ENCODE measurements at regions not wholly inside any gene's neighbourhood (a gene's known extent, or its start where the extent isn't known, plus 50 kb on each side); places are given as distances from the start of the nearest gene placed in this dataset.

DNA sequence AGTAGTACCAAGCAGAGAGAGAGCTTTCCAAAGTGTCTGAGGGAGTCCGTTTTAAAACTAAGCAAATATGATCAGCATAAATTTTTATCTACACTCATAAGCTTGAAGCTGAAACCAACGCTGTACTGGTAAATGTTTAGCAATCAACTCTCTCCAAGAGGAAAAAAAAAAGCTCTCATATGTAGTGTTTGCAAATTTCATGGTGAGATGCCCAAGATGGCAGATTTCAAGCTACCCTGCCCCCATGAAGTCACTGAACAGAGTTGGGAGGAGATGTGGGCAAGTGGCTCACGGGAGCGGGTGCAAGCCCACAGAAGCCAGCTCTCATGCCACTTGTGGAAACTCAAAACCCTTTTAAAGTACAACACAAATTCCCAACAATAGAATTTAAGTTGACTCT, 475.8 kb downstream of the BCAT1 start:
- no peak for TF ChIP-seq TCF12 (IDR thresholded peaks at IDR 0.05; ENCODE audit: low read depth)
- no peak for TF ChIP-seq EP300 (IDR thresholded peaks at IDR 0.05; ENCODE audit: borderline replicate concordance)
- no peak for TF ChIP-seq CREB1 (IDR thresholded peaks at IDR 0.05; ENCODE audit: low read depth)
- no peak for TF ChIP-seq TAF1 (IDR thresholded peaks at IDR 0.05; ENCODE audit: low read depth)
- no peak for TF ChIP-seq YY1 (IDR thresholded peaks at IDR 0.05; ENCODE audit: low read depth)
- TF ChIP-seq NFIC (IDR thresholded peaks at IDR 0.05) = no peak
- TF ChIP-seq RAD21 (IDR thresholded peaks at IDR 0.05; ENCODE audit: low read depth) = no peak
- no peak for TF ChIP-seq FOXM1 (IDR thresholded peaks at IDR 0.05; ENCODE audit: borderline replicate concordance, low read depth)
- no peak for TF ChIP-seq CEBPB (IDR thresholded peaks at IDR 0.05)
- TF ChIP-seq, protein P1, sequence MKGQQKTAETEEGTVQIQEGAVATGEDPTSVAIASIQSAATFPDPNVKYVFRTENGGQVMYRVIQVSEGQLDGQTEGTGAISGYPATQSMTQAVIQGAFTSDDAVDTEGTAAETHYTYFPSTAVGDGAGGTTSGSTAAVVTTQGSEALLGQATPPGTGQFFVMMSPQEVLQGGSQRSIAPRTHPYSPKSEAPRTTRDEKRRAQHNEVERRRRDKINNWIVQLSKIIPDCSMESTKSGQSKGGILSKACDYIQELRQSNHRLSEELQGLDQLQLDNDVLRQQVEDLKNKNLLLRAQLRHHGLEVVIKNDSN (IDR thresholded peaks at IDR 0.05) = no peak
- no peak for TF ChIP-seq TEAD4 (IDR thresholded peaks at IDR 0.05)
- TF ChIP-seq, protein P2, sequence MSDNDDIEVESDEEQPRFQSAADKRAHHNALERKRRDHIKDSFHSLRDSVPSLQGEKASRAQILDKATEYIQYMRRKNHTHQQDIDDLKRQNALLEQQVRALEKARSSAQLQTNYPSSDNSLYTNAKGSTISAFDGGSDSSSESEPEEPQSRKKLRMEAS (IDR thresholded peaks at IDR 0.05) = no peak
- TF ChIP-seq ZBTB7A (IDR thresholded peaks at IDR 0.05; ENCODE audit: low read depth) = no peak
- TF ChIP-seq EGR1 (IDR thresholded peaks at IDR 0.05) = no peak

DNA sequence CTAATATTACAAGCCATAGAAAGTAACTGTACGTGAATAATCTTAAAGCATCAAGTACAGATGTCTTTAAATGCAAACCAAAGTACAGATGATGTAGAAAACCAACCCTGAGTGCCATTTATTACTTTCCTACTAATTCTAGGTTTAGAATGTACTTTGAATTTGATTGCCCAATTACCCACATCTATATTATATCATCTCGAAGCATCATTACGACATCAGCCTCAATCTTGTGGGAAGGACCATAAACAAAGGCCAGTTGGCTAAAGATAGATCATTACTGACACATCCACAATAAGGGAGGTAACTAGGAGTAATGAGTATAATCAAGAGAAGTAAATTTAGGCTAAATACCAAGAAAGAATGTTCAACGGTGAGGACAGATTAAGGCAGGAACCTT, 478.9 kb downstream of the BCAT1 start:
- no peak for TF ChIP-seq EGR1 (IDR thresholded peaks at IDR 0.05)
- TF ChIP-seq TAF1 (IDR thresholded peaks at IDR 0.05; ENCODE audit: low read depth) = no peak
- TF ChIP-seq NFIC (IDR thresholded peaks at IDR 0.05) = no peak
- TF ChIP-seq EP300 (IDR thresholded peaks at IDR 0.05; ENCODE audit: borderline replicate concordance) = no peak
- TF ChIP-seq FOXM1 (IDR thresholded peaks at IDR 0.05; ENCODE audit: borderline replicate concordance, low read depth) = no peak
- TF ChIP-seq TEAD4 (IDR thresholded peaks at IDR 0.05) = no peak
- no peak for TF ChIP-seq CEBPB (IDR thresholded peaks at IDR 0.05)
- TF ChIP-seq CREB1 (IDR thresholded peaks at IDR 0.05; ENCODE audit: low read depth) = no peak
- TF ChIP-seq, protein P1 (IDR thresholded peaks at IDR 0.05) = no peak
- no peak for TF ChIP-seq YY1 (IDR thresholded peaks at IDR 0.05; ENCODE audit: low read depth)
- TF ChIP-seq RAD21 (IDR thresholded peaks at IDR 0.05; ENCODE audit: low read depth) = no peak
- no peak for TF ChIP-seq ZBTB7A (IDR thresholded peaks at IDR 0.05; ENCODE audit: low read depth)
- TF ChIP-seq, protein P2 (IDR thresholded peaks at IDR 0.05) = no peak
- TF ChIP-seq, protein P3, sequence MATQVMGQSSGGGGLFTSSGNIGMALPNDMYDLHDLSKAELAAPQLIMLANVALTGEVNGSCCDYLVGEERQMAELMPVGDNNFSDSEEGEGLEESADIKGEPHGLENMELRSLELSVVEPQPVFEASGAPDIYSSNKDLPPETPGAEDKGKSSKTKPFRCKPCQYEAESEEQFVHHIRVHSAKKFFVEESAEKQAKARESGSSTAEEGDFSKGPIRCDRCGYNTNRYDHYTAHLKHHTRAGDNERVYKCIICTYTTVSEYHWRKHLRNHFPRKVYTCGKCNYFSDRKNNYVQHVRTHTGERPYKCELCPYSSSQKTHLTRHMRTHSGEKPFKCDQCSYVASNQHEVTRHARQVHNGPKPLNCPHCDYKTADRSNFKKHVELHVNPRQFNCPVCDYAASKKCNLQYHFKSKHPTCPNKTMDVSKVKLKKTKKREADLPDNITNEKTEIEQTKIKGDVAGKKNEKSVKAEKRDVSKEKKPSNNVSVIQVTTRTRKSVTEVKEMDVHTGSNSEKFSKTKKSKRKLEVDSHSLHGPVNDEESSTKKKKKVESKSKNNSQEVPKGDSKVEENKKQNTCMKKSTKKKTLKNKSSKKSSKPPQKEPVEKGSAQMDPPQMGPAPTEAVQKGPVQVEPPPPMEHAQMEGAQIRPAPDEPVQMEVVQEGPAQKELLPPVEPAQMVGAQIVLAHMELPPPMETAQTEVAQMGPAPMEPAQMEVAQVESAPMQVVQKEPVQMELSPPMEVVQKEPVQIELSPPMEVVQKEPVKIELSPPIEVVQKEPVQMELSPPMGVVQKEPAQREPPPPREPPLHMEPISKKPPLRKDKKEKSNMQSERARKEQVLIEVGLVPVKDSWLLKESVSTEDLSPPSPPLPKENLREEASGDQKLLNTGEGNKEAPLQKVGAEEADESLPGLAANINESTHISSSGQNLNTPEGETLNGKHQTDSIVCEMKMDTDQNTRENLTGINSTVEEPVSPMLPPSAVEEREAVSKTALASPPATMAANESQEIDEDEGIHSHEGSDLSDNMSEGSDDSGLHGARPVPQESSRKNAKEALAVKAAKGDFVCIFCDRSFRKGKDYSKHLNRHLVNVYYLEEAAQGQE (IDR thresholded peaks at IDR 0.05; ENCODE audit: low read depth) = no peak
- no peak for TF ChIP-seq TCF12 (IDR thresholded peaks at IDR 0.05; ENCODE audit: low read depth)

DNA sequence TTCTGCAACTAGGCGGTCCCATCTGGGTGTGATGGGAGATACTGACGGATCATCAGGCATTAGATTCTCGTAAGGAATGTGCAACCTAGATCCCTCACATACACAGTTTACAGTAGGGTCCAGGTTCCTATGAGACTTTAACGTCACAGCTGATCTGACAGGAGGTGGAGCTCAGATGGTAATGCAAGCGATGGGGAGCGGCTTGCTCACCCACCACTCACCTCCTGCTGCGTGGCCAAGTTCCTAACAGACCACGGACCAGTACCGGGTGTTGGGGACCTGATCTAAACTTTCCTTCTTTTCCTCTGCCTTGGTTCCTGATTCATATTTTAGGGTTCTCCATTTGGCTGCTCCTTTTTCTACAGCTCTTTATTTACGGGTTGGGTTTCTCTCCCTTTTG, 479.8 kb downstream of the BCAT1 start:
- TF ChIP-seq, protein P2 (IDR thresholded peaks at IDR 0.05) = no peak
- TF ChIP-seq, protein P1 (IDR thresholded peaks at IDR 0.05) = no peak
- TF ChIP-seq NFIC (IDR thresholded peaks at IDR 0.05) (no peak), CREB1 (IDR thresholded peaks at IDR 0.05; ENCODE audit: low read depth) (no peak)

DNA sequence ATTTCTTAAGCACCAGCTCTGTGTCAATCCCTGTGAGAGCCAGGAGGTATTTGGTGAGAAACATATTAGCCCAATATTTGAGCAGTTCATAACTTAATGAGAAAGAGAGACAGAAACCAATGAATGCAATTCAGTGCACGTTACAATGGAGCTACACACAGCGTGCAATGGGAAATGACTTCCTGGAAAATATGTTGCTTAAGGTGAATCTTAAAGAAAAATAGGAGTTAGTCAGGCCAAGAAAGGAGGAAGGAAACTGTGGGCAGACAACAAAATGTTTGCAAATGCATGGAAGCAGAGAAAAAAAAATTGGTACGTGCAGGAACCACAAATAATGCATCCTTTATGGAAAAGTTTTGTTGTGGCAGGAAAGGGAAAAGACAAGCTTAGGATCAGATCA, 481.7 kb downstream of the BCAT1 start:
- TF ChIP-seq ZBTB7A (IDR thresholded peaks at IDR 0.05; ENCODE audit: low read depth) (no peak), FOXM1 (IDR thresholded peaks at IDR 0.05; ENCODE audit: borderline replicate concordance, low read depth) (no peak), TEAD4 (IDR thresholded peaks at IDR 0.05) (no peak), CREB1 (IDR thresholded peaks at IDR 0.05; ENCODE audit: low read depth) (no peak), YY1 (IDR thresholded peaks at IDR 0.05; ENCODE audit: low read depth) (no peak), RAD21 (IDR thresholded peaks at IDR 0.05; ENCODE audit: low read depth) (no peak), EP300 (IDR thresholded peaks at IDR 0.05; ENCODE audit: borderline replicate concordance) (no peak)
- TF ChIP-seq, protein P1 (IDR thresholded peaks at IDR 0.05) = no peak
- TF ChIP-seq, protein P3 (IDR thresholded peaks at IDR 0.05; ENCODE audit: low read depth) = no peak

DNA sequence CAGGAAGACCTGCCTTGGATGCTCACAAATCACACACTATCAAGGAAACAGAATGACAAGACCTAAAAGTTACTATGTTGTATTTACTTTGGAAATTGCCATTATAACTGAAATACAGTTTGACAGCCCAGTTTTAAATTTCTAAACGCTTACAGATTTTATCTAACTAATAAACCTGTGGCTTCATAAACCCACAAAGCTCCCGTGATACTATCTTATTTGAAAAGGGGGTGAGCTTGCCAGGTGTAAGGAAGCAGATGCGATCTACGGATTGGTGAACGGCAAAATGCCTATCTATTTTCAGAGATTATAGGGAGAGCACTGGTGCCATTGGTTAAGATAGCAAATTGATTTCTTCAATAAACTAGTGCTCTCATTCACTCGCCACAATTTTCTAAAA, 485.5 kb downstream of the BCAT1 start:
- TF ChIP-seq YY1 (IDR thresholded peaks at IDR 0.05; ENCODE audit: low read depth) (no peak), TEAD4 (IDR thresholded peaks at IDR 0.05) (no peak), EP300 (IDR thresholded peaks at IDR 0.05; ENCODE audit: borderline replicate concordance) (no peak), RAD21 (IDR thresholded peaks at IDR 0.05; ENCODE audit: low read depth) (no peak), NFIC (IDR thresholded peaks at IDR 0.05) (no peak), ZBTB7A (IDR thresholded peaks at IDR 0.05; ENCODE audit: low read depth) (no peak), TCF12 (IDR thresholded peaks at IDR 0.05; ENCODE audit: low read depth) (no peak), CREB1 (IDR thresholded peaks at IDR 0.05; ENCODE audit: low read depth) (no peak)
- TF ChIP-seq, protein P2 (IDR thresholded peaks at IDR 0.05) = no peak

All from Ishikawa (cell line).